ENCODE measurements at regions not wholly inside any gene's neighbourhood (a gene's known extent, or its start where the extent isn't known, plus 50 kb on each side); places are given as distances from the start of the nearest gene placed in this dataset.
"Not testable (repeated sequence)": the region's sequence is repeated elsewhere in the genome, so short reads cannot be mapped to it uniquely, and the experiment has no call there.

DNA sequence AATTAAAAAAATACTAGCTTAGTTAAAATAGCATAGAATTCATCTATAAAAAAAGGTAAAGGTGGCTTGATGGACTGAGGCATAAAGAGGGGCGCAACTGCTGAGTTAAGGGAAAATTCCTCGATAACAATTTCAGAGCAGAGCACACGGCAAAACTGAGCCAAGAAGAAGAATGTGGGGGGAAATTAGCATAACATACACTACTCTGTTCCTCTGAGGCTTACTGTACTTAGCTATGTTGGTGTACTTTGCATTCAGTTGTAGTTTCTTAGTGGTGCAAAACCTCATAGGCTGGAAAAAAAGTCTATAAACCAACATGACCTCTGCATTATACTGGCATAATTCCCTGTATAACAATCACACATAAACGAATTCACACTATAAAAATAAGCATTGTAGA is 357.9 kb upstream of the LRRC3B start:
- 71% methylated on average over 4 of the region's 4 CpGs for WGBS
- Histone ChIP-seq H3K27ac (ENCODE audit: low read depth) (no peak overlapping the region), H3K36me3 (ENCODE audit: insufficient read depth) (no peaks in the 10 kb centered on the region), H3K4me3 (ENCODE audit: low read depth, low read length) (no peak overlapping the region), H3K4me1 (ENCODE audit: insufficient read depth) (no peaks in the 10 kb centered on the region)
- no peak for DNase-seq (ENCODE audit: extremely low spot score)

DNA sequence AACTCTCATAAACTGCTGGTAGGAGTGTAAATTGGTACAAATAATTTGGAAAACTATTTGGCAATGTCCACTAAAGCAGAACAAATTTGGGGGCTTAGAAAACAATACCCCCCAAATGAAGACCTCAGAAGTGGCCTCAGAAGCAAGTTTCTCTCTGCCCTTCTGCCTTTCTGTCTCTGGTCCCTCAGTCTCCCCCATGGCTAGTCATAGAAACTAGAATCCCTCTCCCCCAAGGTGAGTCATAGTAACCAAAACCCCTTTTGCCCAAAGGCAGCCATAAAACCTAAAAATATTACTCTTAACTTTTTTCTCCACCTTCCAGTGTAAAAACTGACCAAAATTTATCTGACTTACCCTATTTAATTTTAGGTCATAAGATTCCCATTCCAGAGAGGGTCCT is 350.7 kb upstream of the LRRC3B start:
- no peak for DNase-seq (ENCODE audit: extremely low spot score)
- Histone ChIP-seq H3K4me1 (ENCODE audit: insufficient read depth) (no peaks in the 10 kb centered on the region), H3K4me3 (ENCODE audit: low read depth, low read length) (no peak overlapping the region), H3K36me3 (ENCODE audit: insufficient read depth) (no peaks in the 10 kb centered on the region), H3K27ac (ENCODE audit: low read depth) (no peak overlapping the region)

DNA sequence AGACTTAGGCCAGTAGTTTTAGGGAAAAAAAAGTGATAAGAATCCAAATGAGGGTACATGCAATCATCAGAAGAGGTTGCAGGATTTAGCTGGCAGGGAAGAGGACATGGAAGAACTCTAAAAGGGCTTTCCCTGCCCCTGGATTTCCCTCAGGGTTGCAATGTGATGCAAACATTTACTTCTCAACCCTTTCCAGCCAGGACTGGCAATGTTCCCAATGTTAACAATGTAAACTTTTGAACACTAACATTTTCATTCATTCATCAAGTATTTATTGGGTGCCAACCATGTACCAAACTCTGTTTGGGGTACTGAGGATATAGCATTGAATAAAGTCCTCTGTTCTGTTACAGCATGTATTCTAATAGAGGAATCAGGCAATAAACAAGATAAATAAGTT is 349.4 kb upstream of the LRRC3B start:
- Histone ChIP-seq H3K4me3 (ENCODE audit: low read depth, low read length) (no peak overlapping the region), H3K27ac (ENCODE audit: low read depth) (no peak overlapping the region), H3K4me1 (ENCODE audit: insufficient read depth) (no peaks in the 10 kb centered on the region), H3K36me3 (ENCODE audit: insufficient read depth) (no peaks in the 10 kb centered on the region)
- DNase-seq (ENCODE audit: extremely low spot score), result no peak

- DNase-seq (ENCODE audit: extremely low spot score), result no peak
- H3K36me3 ChIP-seq (ENCODE audit: insufficient read depth), result no peaks in the 10 kb centered on the region
- 54% methylated on average over 1 of the region's 1 CpG for WGBS
- H3K27ac ChIP-seq (ENCODE audit: low read depth), result no peak overlapping the region
- no peak overlapping the region for H3K4me3 ChIP-seq (ENCODE audit: low read depth, low read length)
- H3K4me1 ChIP-seq (ENCODE audit: insufficient read depth), result no peaks in the 10 kb centered on the region
Observed at GRCh38 chr3:26279091-26279490, 343.5 kb upstream of the LRRC3B start.

GRCh38 chr3:26280517-26280916 is 342.1 kb upstream of the LRRC3B start:
- H3K27ac ChIP-seq (ENCODE audit: low read depth), result no peak overlapping the region
- no peak overlapping the region for H3K4me3 ChIP-seq (ENCODE audit: low read depth, low read length)
- no peaks in the 10 kb centered on the region for H3K36me3 ChIP-seq (ENCODE audit: insufficient read depth)
- WGBS, result 90% methylated on average over 2 of the region's 2 CpGs
- DNase-seq (ENCODE audit: extremely low spot score), result no peak
- no peaks in the 10 kb centered on the region for H3K4me1 ChIP-seq (ENCODE audit: insufficient read depth)

- Histone ChIP-seq H3K4me3 (ENCODE audit: low read depth, low read length) (no peak overlapping the region), H3K36me3 (ENCODE audit: insufficient read depth) (no peaks in the 10 kb centered on the region), H3K4me1 (ENCODE audit: insufficient read depth) (no peaks in the 10 kb centered on the region), H3K27ac (ENCODE audit: low read depth) (no peak overlapping the region)
- DNase-seq (ENCODE audit: extremely low spot score), result no peak
- WGBS, result 88% methylated on average over 3 of the region's 3 CpGs
Observed at GRCh38 chr3:26281284-26281985, 341.1 kb upstream of the LRRC3B start.

- WGBS, result 95% methylated on average over 4 of the region's 4 CpGs
- H3K27ac ChIP-seq (ENCODE audit: low read depth); H3K4me3 ChIP-seq (ENCODE audit: low read depth, low read length); DNase-seq (ENCODE audit: extremely low spot score); H3K4me1 ChIP-seq (ENCODE audit: insufficient read depth); H3K36me3 ChIP-seq (ENCODE audit: insufficient read depth): not testable (repeated sequence)
Observed at GRCh38 chr3:26284503-26284902, 338.1 kb upstream of the LRRC3B start.

DNA sequence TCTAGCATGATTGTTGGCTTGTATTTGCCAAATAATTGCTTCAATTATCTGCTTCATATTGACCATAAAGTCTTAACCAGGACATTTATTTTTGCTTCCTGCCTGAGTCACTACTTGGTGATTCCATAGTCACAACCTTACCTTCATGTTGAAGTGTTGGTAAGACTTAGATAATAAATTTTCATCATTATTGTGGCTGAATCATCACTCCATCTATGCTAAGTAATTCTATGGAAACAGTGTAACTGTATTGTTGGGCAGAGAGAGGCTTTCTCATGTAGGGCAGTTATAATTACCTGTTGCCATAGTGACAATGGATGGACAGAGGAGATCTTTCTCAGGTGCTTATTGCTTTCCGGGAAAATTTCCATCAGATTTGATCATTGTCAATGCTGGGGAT is 330.7 kb upstream of the LRRC3B start:
- whole genome bisulfite sequencing, result 99% methylated on average over 1 of the region's 1 CpG
- Histone ChIP-seq H3K4me1 (ENCODE audit: insufficient read depth) (no peaks in the 10 kb centered on the region), H3K4me3 (ENCODE audit: low read depth, low read length) (no peak overlapping the region), H3K27ac (ENCODE audit: low read depth) (no peak overlapping the region), H3K36me3 (ENCODE audit: insufficient read depth) (no peaks in the 10 kb centered on the region)
- no peak for DNase-seq (ENCODE audit: extremely low spot score)

DNA sequence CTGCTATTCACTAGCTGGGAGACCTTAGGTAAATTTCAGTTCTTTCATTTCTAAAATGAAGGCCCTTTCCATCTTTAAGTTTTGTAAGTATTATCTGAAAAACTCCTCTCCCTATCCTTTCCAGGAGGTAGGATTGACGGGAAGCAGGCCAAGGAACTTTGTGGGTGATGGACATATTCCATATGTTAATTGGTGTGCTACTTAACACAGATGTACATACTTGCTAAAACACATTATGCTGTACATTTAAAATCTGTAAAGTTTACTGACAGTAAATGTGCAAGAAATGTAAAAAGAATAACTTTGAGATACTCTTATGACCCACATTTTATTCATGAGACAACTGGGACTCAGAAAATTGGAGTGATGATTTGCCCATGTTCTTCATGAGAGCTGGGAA is 329.8 kb upstream of the LRRC3B start:
- Histone ChIP-seq H3K27ac (ENCODE audit: low read depth) (no peak overlapping the region), H3K4me3 (ENCODE audit: low read depth, low read length) (no peak overlapping the region), H3K36me3 (ENCODE audit: insufficient read depth) (no peaks in the 10 kb centered on the region), H3K4me1 (ENCODE audit: insufficient read depth) (no peaks in the 10 kb centered on the region)
- WGBS, result 92% methylated on average over 1 of the region's 1 CpG
- no peak for DNase-seq (ENCODE audit: extremely low spot score)

DNA sequence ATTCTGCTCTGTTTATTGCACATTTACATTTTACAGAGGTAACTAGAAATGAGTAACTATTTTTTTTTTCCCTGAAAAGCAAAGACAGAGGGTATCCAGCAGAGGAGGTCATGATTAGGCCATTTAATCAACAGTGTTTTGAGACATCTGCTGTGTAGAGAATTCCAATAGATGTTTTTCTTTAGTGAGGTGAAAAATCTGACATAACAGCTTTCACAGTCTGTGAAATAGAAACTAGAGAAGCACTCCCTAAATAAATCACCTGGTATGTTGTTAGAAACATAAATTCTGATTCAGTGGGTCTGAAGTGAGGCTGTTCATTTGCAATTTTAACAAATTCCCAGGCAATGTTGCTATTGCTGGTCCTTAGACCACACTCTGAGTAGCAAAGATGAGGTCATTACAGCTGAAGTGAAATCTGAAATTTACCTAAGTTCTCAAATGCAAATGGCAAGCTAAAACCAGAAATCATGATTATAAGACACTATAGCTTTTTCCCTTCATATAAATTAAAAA is 329.2 kb upstream of the LRRC3B start:
- DNase-seq (ENCODE audit: extremely low spot score), result no peak
- Histone ChIP-seq H3K27ac (ENCODE audit: low read depth) (no peak overlapping the region), H3K36me3 (ENCODE audit: insufficient read depth) (no peaks in the 10 kb centered on the region), H3K4me1 (ENCODE audit: insufficient read depth) (no peaks in the 10 kb centered on the region), H3K4me3 (ENCODE audit: low read depth, low read length) (no peak overlapping the region)

DNA sequence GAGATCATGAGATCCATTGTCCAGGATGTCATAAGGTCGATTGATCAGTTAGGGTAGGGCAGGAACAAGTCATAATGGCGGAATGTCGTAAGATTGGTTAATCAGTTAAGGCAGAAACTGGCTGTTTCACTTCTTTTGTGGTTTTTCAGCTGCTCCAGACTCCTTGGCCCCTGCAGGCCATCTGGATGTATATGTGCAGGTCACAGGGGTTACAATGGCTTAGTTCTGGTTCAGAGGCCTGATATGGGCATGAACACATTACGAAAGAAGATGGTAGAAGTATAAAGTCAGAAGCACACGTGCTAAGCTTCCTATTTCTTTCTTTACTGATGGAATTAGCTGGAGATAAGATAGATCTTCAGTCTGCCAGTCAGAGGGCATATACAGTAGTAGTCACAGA is 315.4 kb upstream of the LRRC3B start:
- 90% methylated on average over 5 of the region's 5 CpGs for WGBS
- Histone ChIP-seq H3K4me3 (ENCODE audit: low read depth, low read length) (no peak overlapping the region), H3K27ac (ENCODE audit: low read depth) (no peak overlapping the region), H3K4me1 (ENCODE audit: insufficient read depth) (no peaks in the 10 kb centered on the region), H3K36me3 (ENCODE audit: insufficient read depth) (no peaks in the 10 kb centered on the region)
- DNase-seq (ENCODE audit: extremely low spot score), result no peak

DNA sequence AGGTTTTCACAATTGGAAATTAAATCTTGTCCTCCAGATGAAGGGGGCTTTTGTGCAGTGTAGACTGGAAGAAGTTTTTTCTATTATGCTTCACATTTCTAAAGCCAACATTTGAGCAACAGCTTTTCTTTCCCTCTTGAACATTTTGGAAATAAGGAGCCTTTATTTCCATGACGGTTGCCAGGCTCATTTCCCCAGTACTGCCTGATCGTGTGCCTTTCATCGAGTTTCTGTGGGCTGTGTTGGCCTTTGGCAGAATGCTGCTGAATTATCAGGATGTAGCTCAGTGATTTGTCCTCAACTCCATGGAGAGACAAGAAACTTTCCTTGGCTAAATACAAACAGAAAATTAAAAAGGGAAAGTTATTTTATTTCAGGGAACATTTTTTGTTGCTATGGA is 314.8 kb upstream of the LRRC3B start:
- Histone ChIP-seq H3K4me3 (ENCODE audit: low read depth, low read length) (no peak overlapping the region), H3K27ac (ENCODE audit: low read depth) (no peak overlapping the region), H3K4me1 (ENCODE audit: insufficient read depth) (no peaks in the 10 kb centered on the region), H3K36me3 (ENCODE audit: insufficient read depth) (no peaks in the 10 kb centered on the region)
- no peak for DNase-seq (ENCODE audit: extremely low spot score)
- 42% methylated on average over 3 of the region's 3 CpGs for WGBS

DNA sequence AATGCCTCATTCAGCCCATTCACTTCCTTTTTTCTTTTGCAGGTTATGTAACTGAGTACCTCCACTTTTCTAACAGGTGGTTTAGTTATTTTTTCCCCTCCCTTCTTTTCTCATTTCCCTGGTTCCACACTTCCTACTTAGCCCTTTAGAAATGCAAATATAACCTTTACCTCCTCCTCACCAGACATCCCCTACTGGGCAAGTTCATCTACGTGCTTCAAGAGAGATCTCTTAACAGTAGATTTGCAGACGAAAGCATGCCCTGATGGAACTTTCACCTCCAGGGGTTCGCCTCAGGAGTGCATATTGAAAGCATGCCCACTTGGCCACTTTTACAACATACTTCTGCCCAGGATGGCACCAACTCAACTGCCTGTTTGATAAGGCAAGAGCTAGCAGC is 314.1 kb upstream of the LRRC3B start:
- H3K27ac ChIP-seq (ENCODE audit: low read depth), result no peak overlapping the region
- H3K4me1 ChIP-seq (ENCODE audit: insufficient read depth), result no peaks in the 10 kb centered on the region
- no peaks in the 10 kb centered on the region for H3K36me3 ChIP-seq (ENCODE audit: insufficient read depth)
- H3K4me3 ChIP-seq (ENCODE audit: low read depth, low read length), result no peak overlapping the region
- no peak for DNase-seq (ENCODE audit: extremely low spot score)
- WGBS, result 90% methylated on average over 3 of the region's 3 CpGs

- H3K4me3 ChIP-seq (ENCODE audit: low read depth, low read length); H3K36me3 ChIP-seq (ENCODE audit: insufficient read depth); DNase-seq (ENCODE audit: extremely low spot score); H3K27ac ChIP-seq (ENCODE audit: low read depth); H3K4me1 ChIP-seq (ENCODE audit: insufficient read depth): not testable (repeated sequence)
- WGBS, result 95% methylated on average over 1 of the region's 1 CpG
Observed at GRCh38 chr3:26309536-26309935, 313.0 kb upstream of the LRRC3B start.

- H3K4me1 ChIP-seq (ENCODE audit: insufficient read depth), result no peaks in the 10 kb centered on the region
- no peak overlapping the region for H3K27ac ChIP-seq (ENCODE audit: low read depth)
- DNase-seq (ENCODE audit: extremely low spot score), result no peak
- no peak overlapping the region for H3K4me3 ChIP-seq (ENCODE audit: low read depth, low read length)
- WGBS, result 92% methylated on average over 5 of the region's 5 CpGs
- H3K36me3 ChIP-seq (ENCODE audit: insufficient read depth), result no peaks in the 10 kb centered on the region
Observed at GRCh38 chr3:26312816-26313215, 309.8 kb upstream of the LRRC3B start.
